Psoas muscle (tissue), 7 donors: ENCODE measurements at regions not wholly inside any gene's neighbourhood (a gene's known extent, or its start where the extent isn't known, plus 50 kb on each side); places are given as distances from the start of the nearest gene placed in this dataset.

Experiments
- ATAC-seq, 4 donors: fragments of 200-7000 bp; cut with Tn5 transposase; one replicate each; pipeline ENCODE4 v1.9.1; 2020; ENCODE audit warnings: moderate library complexity in 3 of 4, mild to moderate bottlenecking in 2 of 4
- DNase-seq, 2 donors: peaks; one replicate each; pipeline ENCODE4 v3.0.0-alpha.2; 2020
- H3K27ac ChIP-seq: fragments of 200-600 bp; one replicate; pipeline ENCODE4 v1.8.0; 2022
- H3K27me3 ChIP-seq, 3 donors: fragments of 200-600 bp in 1 of 3; one replicate each; pipeline versions ENCODE4 v1.6.1 to v1.8.0; 2013 to 2022; ENCODE audit warnings: low read length in 2 of 3, mild to moderate bottlenecking in 2 of 3, moderate library complexity in 1 of 3; ENCODE audit not compliant: insufficient read depth in 3 of 3
- H3K36me3 ChIP-seq, 2 donors: fragments of 200-600 bp in 1 of 2; one replicate each; pipeline versions ENCODE4 v1.6.1 to v1.8.0; 2013 to 2022; ENCODE audit warnings: low read depth in 1 of 2, mild to moderate bottlenecking in 1 of 2, moderate library complexity in 1 of 2; ENCODE audit not compliant: insufficient read depth in 1 of 2
- H3K4me1 ChIP-seq: fragments of 200-600 bp; one replicate; pipeline ENCODE4 v1.8.0; 2022
- H3K4me3 ChIP-seq: fragments of 200-600 bp; one replicate; pipeline ENCODE4 v1.8.0; 2022; ENCODE audit warnings: mild to moderate bottlenecking
- H3K9me3 ChIP-seq: fragments of 200-600 bp; one replicate; pipeline ENCODE4 v1.8.0; 2022
- CTCF ChIP-seq: fragments of 200-600 bp; IDR thresholded peaks from one replicate; pipeline ENCODE4 v1.8.0; 2022; ENCODE audit warnings: antibody characterized with exemption
- WGBS, 3 donors: extraction: QIAGEN DNeasy Blood & Tissue Kit; methylation state at CpG; one replicate each; pipeline versions ENCODE4 v1.1.6 to v1.1.7; 2013; 5-methylcytosine and 5-hydroxymethylcytosine counted together
- intact Hi-C, 2 donors: fragments of 100-400 bp; cut with DNase I; formaldehyde crosslinking; loops; one replicate each; pipeline versions ENCODE4 v1.11.0 to v1.14.2; 2022
- donor health status: healthy with polysubstance abuse.
- donor health status: DM: no; HTN: no; CAD: no; lungs with moderate emphysema.
- donor health status: Bipolar disorder and iron deficiency.
- donor health status: healthy.
- donor health status: DM: yes; HTN: yes; CAD: no.
- donor health status: DM: no; HTN: no; CAD: no.
- donor health status: DM: yes; HTN: yes; CAD: no.

- no peak for ATAC-seq
- Histone ChIP-seq H3K9me3 (no peaks in the 10 kb centered on the region), H3K27me3 (no peaks in the 10 kb centered on the region), H3K36me3 (no peaks in the 10 kb centered on the region), H3K4me3 (no peak overlapping the region), H3K4me1 (peaks cover 32% of the 10 kb centered on the region), H3K27ac (no peak overlapping the region)
- TF ChIP-seq CTCF, result no peak
- WGBS, 3 donors, result 46 to 53% (median 50%) methylated on average over 14 of the region's 14 CpGs
- peak in 1 of 2 donors; percentile 62 for DNase-seq
- intact Hi-C loops, result loop anchor here (5.0 to 10.0 kb wide), 3 partner anchors 50 to 168 kb away; partner anchors contain the start of genes CDON (in 2 of the 2) and VSIG10L2 (in 1 of the 2)
Measured at GRCh38 chr11:126112547-126112946, 49.9 kb upstream of the CDON start.
